Astrocyte of the spinal cord (primary cell): ENCODE measurements at regions not wholly inside any gene's neighbourhood (a gene's known extent, or its start where the extent isn't known, plus 50 kb on each side); places are given as distances from the start of the nearest gene placed in this dataset.

Experiments used
- DNase-seq: peaks from one replicate; pipeline ENCODE4 v3.0.0; 2011; ENCODE audit warnings: low read depth, low spot score
- H3K4me3 ChIP-seq: 2 replicates; pipeline ENCODE4 v1.5.1; 2011; ENCODE audit warnings: low read depth, mild to moderate bottlenecking, low read length, moderate library complexity
- in situ Hi-C: cut with HindIII; loops from 2 replicates; pipeline ENCODE4 v1.10.0; 2017; ENCODE audit warnings: low sequenced_read_pairs
- TF ChIP-seq, protein P1 (sequence below): IDR thresholded peaks from 2 replicates; pipeline ENCODE4 v1.5.1; 2012; ENCODE audit warnings: low read depth, mild to moderate bottlenecking, low read length, inconsistent platforms

DNA sequence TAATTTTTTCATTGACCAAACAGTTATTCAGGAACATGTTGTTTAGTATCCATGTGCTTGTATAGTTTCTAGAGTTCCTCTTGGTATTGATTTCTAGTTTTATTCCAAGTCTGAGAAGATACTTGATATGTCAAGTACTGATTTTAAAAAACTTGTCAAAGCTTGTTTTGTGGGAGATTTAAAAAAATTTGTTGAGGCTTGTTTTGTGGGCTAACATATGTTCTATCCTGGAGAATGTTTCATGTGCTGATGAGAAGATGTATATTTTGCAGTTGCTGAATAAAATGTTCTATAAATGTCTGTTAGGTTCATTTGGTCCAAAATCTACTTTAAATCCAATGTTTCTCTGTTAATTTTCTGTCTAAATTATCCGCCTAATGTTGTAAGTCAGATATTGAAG, 1065.1 kb upstream of the WWC1 start:
- DNase-seq: no peak
- in situ Hi-C loops: no loop called here

GRCh38 chr5:167228134-167228533, 1063.3 kb upstream of the WWC1 start:
- TF ChIP-seq, protein P1, sequence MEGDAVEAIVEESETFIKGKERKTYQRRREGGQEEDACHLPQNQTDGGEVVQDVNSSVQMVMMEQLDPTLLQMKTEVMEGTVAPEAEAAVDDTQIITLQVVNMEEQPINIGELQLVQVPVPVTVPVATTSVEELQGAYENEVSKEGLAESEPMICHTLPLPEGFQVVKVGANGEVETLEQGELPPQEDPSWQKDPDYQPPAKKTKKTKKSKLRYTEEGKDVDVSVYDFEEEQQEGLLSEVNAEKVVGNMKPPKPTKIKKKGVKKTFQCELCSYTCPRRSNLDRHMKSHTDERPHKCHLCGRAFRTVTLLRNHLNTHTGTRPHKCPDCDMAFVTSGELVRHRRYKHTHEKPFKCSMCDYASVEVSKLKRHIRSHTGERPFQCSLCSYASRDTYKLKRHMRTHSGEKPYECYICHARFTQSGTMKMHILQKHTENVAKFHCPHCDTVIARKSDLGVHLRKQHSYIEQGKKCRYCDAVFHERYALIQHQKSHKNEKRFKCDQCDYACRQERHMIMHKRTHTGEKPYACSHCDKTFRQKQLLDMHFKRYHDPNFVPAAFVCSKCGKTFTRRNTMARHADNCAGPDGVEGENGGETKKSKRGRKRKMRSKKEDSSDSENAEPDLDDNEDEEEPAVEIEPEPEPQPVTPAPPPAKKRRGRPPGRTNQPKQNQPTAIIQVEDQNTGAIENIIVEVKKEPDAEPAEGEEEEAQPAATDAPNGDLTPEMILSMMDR: no peak
- in situ Hi-C loops: no loop called here
- no peak overlapping the region for H3K4me3 ChIP-seq
- DNase-seq: no peak

More for the DNA sequence above, 1065.1 kb upstream of the WWC1 start:
- TF ChIP-seq, protein P1: no peak
- H3K4me3 ChIP-seq: no peak overlapping the region

DNA sequence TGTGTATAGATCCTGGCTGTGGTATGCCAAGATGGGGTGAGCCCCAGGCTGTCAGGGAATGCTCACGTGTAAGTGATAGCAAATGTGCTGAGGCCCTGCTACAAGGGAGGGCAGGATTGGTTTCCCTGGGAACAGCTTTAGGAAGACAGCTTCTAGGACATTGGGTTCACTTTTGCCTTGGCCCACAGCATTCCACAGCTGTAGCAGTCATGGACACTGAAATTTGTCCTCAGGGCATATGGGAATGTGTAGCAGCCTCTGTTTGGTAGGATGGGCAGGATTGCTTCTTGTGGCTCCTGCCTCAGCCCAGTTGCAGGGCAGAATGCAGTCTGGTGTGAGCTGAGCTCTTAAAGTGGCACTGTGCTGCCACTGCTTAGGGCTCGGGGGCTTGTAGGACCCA, 1061.7 kb upstream of the WWC1 start:
- H3K4me3 ChIP-seq: no peak overlapping the region
- in situ Hi-C loops: no loop called here
- TF ChIP-seq, protein P1: no peak
- DNase-seq: no peak

- in situ Hi-C loops: no loop called here
- no peak overlapping the region for H3K4me3 ChIP-seq
- no peak for DNase-seq
- TF ChIP-seq, protein P1: no peak
These were observed 1061.0 kb upstream of the WWC1 start for GRCh38 chr5:167230414-167230813.

- TF ChIP-seq, protein P1: no peak
- H3K4me3 ChIP-seq: no peak overlapping the region
- in situ Hi-C loops: no loop called here
- DNase-seq: no peak
These were observed 1058.7 kb upstream of the WWC1 start for GRCh38 chr5:167232675-167233311.

- DNase-seq: peak; percentile 50
- in situ Hi-C loops: no loop called here
These were observed 1057.8 kb upstream of the WWC1 start for GRCh38 chr5:167233507-167234220.

More at GRCh38 chr5:167233507-167234220, 1057.8 kb upstream of the WWC1 start:
- no peak overlapping the region for H3K4me3 ChIP-seq
- TF ChIP-seq, protein P1: no peak
